NAMALWA (cell line): ENCODE measurements at regions not wholly inside any gene's neighbourhood (a gene's known extent, or its start where the extent isn't known, plus 50 kb on each side); places are given as distances from the start of the nearest gene placed in this dataset.

Experiments
- DNase-seq: peaks from one replicate; pipeline ENCODE4 v3.0.0-alpha.2; 2015; ENCODE audit warnings: low spot score

GRCh38 chr7:55629051-55629677, 56.9 kb upstream of the VOPP1 start:
- no peak for DNase-seq

DNA sequence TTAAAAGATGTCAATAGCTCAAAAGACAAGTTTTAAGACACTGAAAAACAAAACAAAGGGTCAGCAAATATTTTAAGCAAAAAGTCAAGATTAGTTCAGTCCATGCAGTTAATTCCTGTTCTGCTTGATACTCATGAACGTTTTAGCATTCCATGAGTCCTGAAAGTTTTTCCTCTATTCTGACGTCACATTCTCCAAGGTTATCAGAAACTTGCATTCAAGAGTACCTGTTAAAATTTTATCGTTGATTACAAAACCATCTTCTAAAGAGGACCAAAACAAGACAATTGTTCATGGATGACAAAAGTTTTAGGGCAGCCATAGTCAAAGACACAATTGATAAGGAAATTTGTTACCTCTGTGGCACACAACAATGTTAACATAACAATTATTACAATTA, 52.5 kb upstream of the VOPP1 start:
- DNase-seq, result no peak

DNA sequence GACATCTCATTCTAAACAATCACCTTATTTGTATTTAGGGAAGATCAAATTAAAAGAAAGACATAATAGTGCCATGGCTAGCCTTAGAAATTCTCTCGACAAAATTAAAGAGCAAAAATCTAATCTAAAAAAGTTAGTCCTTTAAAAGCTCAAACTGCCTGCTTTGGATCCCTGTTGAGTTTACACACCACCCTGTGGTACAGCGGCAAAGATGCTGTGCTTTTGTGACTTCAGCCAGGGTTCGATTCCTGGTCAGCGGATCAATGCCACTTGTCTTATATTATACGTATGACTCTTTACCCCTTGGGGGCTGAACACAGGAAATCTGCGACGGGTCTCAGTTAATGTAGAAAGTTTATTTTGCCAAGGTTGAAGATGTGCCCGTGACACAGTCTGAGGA, 51.3 kb upstream of the VOPP1 start:
- DNase-seq, result no peak

- no peak for DNase-seq
Observed at GRCh38 chr7:55622241-55622640, 49.9 kb upstream of the VOPP1 start.
